Activated CD8-positive, alpha-beta T cell treated with anti-CD3 and anti-CD28 coated beads for 36 hours (primary cell): ENCODE measurements at regions not wholly inside any gene's neighbourhood (a gene's known extent, or its start where the extent isn't known, plus 50 kb on each side); places are given as distances from the start of the nearest gene placed in this dataset.
A peak's percentile ranks its signal among the peaks of the same experiment; 100 is the strongest.
"Not testable (repeated sequence)": the region's sequence is repeated elsewhere in the genome, so short reads cannot be mapped to it uniquely, and the experiment has no call there.

Experiments
- ATAC-seq: fragments of 200-7000 bp; cut with Tn5 transposase; one replicate; pipeline ENCODE4 v1.10.0; 2021; ENCODE audit warnings: mild to moderate bottlenecking, moderate library complexity
- CTCF ChIA-PET: fragments of 350-600 bp; sonication (Branson Sonifier 250); formaldehyde crosslinking; loops from one replicate; lab custom pipeline; 2021; ENCODE audit warnings: antibody characterized with exemption; lab: Charles Lee
- POLR2A ChIA-PET: fragments of 350-600 bp; sonication (Branson Sonifier 250); formaldehyde crosslinking; loops from one replicate; lab custom pipeline; 2021; ENCODE audit warnings: antibody characterized with exemption; lab: Charles Lee
- DNase-seq: peaks from one replicate; pipeline ENCODE4 v3.0.0-alpha.2; 2020
- H3K27ac Mint-ChIP-seq: one replicate; pipeline ENCODE4 v1.8.0; 2021; ENCODE audit warnings: mild to moderate bottlenecking, mixed read lengths
- H3K27me3 Mint-ChIP-seq: one replicate; pipeline ENCODE4 v1.8.0; 2021; ENCODE audit warnings: mixed read lengths
- H3K36me3 Mint-ChIP-seq: one replicate; pipeline ENCODE4 v1.8.0; 2021; ENCODE audit warnings: low read depth, mixed read lengths
- H3K4me1 Mint-ChIP-seq: one replicate; pipeline ENCODE4 v1.8.0; 2021; ENCODE audit warnings: low read depth, mixed read lengths
- H3K4me3 Mint-ChIP-seq: one replicate; pipeline ENCODE4 v1.8.0; 2021; ENCODE audit warnings: mild to moderate bottlenecking, moderate library complexity, mixed read lengths
- H3K9me3 Mint-ChIP-seq: one replicate; pipeline ENCODE4 v1.8.0; 2021; ENCODE audit warnings: mixed read lengths
- intact Hi-C: fragments of 100-400 bp; cut with micrococcal nuclease; formaldehyde crosslinking; loops from one replicate; pipeline ENCODE4 v1.10.0; 2022
- TF ChIP-seq, protein P1 (sequence below): fragments of 200-600 bp; IDR thresholded peaks from one replicate; pipeline ENCODE4 v1.8.0; 2022; ENCODE audit warnings: antibody characterized with exemption, mild to moderate bottlenecking

DNA sequence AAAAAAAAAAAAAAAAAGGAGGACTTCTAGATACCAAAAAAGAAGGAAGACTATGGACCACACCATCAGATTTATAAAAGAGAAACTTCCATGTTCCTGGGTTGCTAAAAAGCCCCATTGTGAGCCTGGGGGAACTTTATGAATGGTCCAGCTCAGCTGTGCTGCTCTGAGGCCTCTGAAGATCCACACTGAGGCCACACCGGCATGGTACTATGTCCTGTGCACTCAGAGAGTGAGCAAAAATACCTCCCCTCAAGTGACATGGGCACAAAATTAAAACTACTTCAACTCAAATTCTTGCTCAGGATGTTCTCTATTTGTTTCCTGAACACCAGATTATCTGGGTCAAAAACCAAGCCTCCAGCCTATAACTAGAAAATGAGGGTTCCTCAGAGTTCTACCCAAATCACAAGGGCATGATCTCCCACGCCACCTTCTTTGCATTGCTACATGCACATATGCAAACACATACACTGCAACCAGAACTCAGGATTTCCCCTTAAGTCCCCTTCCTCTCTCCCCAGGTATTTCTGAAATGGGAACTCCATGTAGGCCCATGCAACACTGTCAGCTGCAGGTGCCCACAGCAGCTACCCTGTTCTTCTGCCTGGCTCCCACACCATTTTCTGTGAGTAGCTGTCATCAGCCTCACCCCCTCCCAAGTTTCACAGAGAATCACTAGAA, 94.4 kb downstream of the SH3GLB1 start:
- POLR2A ChIA-PET: interaction anchor here (1.4 kb wide), 1 partner anchor 95 kb away, joined by 3 read pairs; the partner anchor contains the start of gene SH3GLB1
- Mint-ChIP-seq H3K9me3 (peaks cover 4% of the 10 kb centered on the region), H3K36me3 (no peaks in the 10 kb centered on the region), H3K4me1 (no peaks in the 10 kb centered on the region), H3K27ac (no peak overlapping the region), H3K27me3 (no peaks in the 10 kb centered on the region), H3K4me3 (no peak overlapping the region)
- DNase-seq: no peak
- CTCF ChIA-PET: no interaction called here
- intact Hi-C loops: no loop called here
- TF ChIP-seq, protein P1, sequence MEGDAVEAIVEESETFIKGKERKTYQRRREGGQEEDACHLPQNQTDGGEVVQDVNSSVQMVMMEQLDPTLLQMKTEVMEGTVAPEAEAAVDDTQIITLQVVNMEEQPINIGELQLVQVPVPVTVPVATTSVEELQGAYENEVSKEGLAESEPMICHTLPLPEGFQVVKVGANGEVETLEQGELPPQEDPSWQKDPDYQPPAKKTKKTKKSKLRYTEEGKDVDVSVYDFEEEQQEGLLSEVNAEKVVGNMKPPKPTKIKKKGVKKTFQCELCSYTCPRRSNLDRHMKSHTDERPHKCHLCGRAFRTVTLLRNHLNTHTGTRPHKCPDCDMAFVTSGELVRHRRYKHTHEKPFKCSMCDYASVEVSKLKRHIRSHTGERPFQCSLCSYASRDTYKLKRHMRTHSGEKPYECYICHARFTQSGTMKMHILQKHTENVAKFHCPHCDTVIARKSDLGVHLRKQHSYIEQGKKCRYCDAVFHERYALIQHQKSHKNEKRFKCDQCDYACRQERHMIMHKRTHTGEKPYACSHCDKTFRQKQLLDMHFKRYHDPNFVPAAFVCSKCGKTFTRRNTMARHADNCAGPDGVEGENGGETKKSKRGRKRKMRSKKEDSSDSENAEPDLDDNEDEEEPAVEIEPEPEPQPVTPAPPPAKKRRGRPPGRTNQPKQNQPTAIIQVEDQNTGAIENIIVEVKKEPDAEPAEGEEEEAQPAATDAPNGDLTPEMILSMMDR: no peak
- peak; percentile 71 for ATAC-seq

DNA sequence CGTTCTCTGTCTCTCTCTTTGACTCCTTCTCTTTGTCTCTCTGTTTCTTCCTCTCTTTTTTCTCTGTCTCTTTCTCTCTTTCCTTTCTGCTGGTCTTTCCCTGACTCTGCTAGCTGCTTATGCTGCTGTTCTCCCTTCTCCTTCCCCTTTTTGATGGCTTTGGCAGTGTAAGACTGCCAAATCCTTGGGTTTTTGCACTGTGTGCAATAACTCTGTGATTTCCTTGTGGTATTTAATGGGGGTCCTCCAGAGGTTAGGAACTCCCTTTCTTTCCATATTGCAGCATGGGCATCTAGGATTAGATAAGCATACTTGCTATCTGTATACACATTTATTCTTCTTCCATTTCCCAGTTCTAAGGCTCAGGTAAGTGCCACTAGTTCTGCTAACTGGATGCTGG, 99.3 kb downstream of the SH3GLB1 start:
- DNase-seq, POLR2A ChIA-PET, ATAC-seq, CTCF ChIA-PET, H3K27me3 Mint-ChIP-seq, intact Hi-C loops, H3K9me3 Mint-ChIP-seq, H3K36me3 Mint-ChIP-seq, H3K4me1 Mint-ChIP-seq, H3K4me3 Mint-ChIP-seq, H3K27ac Mint-ChIP-seq: not testable (repeated sequence)

DNA sequence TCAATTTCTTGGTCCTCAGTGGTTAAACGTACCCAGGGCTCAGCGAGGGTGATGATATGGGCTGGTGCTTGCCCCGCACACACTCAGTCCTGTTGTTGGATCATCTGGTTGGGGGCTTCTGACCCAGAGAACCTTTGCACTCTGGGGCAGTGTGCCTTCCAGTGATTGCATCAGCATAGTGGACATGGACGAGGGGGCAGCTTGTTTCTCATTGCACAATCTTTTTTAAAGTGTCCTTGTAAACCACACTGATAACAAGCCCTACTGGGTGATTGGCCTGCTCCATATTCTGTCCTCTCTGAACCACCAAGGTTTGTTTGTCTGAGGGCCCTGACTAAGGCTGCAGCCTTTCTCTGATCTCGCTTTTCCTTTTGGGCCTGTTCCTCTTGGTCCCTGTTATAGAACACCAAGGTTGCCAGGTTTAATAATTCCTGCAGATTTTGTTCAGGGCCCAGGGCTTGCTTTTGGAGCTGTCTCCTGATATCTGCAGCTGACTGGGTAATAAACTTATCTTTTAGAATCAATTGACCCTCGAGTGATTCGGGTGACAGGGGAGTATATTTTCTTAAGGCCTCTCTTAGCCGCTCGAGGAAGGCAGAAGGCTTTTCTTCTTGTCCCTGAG, 101.6 kb downstream of the SH3GLB1 start:
- intact Hi-C loops, H3K27ac Mint-ChIP-seq, H3K4me1 Mint-ChIP-seq, H3K27me3 Mint-ChIP-seq, H3K9me3 Mint-ChIP-seq, H3K4me3 Mint-ChIP-seq, ATAC-seq, H3K36me3 Mint-ChIP-seq, DNase-seq, CTCF ChIA-PET: not testable (repeated sequence)
- POLR2A ChIA-PET: interaction anchor here (0.7 kb wide), 1 partner anchor 264 kb away, joined by 3 read pairs; no protein-coding TSS in a partner anchor

DNA sequence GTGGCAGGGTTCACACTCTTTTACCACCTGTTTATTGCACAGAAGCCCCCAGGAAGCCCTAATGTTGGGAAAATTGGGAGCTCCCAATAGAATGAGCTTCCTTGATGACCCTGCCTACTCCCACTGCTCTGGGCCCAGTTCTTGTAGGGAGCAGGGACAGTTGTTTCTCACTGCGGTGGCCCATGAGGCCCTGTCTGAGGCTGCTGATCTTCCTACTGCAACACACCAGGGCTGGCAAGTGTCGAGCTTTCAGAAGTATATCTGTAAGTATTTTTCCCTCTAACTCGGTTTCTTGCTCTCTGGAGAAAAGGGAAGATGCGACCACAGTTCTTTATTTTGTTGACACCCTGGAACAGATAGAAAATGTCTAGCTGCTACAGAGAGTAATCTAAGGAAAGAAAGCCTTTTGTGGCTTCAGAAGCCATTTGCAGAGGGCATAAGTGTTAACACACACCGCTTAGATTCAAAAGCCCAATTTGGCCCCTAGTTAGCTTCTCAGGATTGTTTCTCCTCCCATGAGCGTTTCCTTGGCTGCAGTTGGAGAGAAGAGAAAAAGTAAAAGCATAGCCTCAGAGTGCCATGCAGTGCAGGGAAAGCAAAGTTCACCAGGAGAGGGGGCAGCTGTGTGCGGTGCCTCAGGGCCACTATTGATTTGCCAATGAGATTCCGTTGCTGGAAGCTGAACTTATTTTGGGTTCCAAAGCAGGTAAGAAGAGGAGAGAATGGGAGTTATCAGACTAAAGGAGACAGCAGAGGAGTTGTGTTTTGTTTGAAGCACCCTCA, 102.6 kb downstream of the SELENOF start:
- intact Hi-C loops: no loop called here
- ATAC-seq: no peak
- H3K4me1 Mint-ChIP-seq: no peaks in the 10 kb centered on the region
- H3K27ac Mint-ChIP-seq: no peak overlapping the region
- no peak overlapping the region for H3K4me3 Mint-ChIP-seq
- H3K27me3 Mint-ChIP-seq: no peaks in the 10 kb centered on the region
- TF ChIP-seq, protein P1: no peak
- DNase-seq: no peak
- no peaks in the 10 kb centered on the region for H3K9me3 Mint-ChIP-seq
- H3K36me3 Mint-ChIP-seq: no peaks in the 10 kb centered on the region
- POLR2A ChIA-PET: no interaction called here
- CTCF ChIA-PET: interaction anchor here (1.4 kb wide), 1 partner anchor 23 kb away, joined by 3 read pairs; no protein-coding TSS in a partner anchor

DNA sequence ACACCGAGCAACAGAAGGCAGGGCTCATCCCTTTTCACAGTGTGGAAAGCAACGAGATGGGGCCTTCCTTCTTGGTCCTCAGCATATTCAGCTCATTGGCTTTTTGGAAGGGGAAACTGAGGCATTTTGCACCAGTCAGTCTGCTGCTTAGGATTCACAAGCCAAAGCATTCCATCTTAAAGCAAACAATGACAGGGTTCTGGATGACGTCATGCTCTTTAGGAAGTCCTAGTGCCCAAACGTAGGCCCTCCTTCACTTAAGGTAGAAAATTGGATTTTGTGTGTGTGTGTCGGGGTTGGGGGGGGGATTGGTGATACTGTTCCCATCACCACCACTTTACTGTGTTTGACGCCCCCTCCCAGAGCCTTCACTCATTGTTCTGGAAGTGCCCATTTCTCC, 101.6 kb downstream of the SELENOF start:
- TF ChIP-seq, protein P1: no peak
- Mint-ChIP-seq H3K4me3 (no peak overlapping the region), H3K36me3 (no peaks in the 10 kb centered on the region), H3K4me1 (no peaks in the 10 kb centered on the region), H3K27me3 (no peaks in the 10 kb centered on the region), H3K27ac (no peak overlapping the region), H3K9me3 (no peaks in the 10 kb centered on the region)
- ChIA-PET POLR2A (interaction anchor here (0.6 kb wide), 1 partner anchor 139 kb away, joined by 3 read pairs; no protein-coding TSS in a partner anchor), CTCF (interaction anchor here (1.4 kb wide), 1 partner anchor 22 kb away, joined by 3 read pairs; no protein-coding TSS in a partner anchor)
- intact Hi-C loops: no loop called here
- DNase-seq (no peak), ATAC-seq (no peak)
